A549 (cell line): ENCODE measurements at regions not wholly inside any gene's neighbourhood (a gene's known extent, or its start where the extent isn't known, plus 50 kb on each side); places are given as distances from the start of the nearest gene placed in this dataset.
A peak's percentile ranks its signal among the peaks of the same experiment; 100 is the strongest.

ENCODE experiments used
- ATAC-seq, 2 experiments: fragments of 200-7000 bp in 1 of 2; fragments of >200 bp in 1 of 2; cut with Nextera tagmentation in 1 of 2; cut with Tn5 transposase in 1 of 2; 3 replicates each; pipeline versions ENCODE4 v1.8.0 to v1.9.1; 2018 to 2020; ENCODE audit warnings: mild to moderate bottlenecking in 1 of 2, moderate library complexity in 1 of 2
- CTCF ChIA-PET: fragments of 300-600 bp; sonication (Branson Sonifier 250); formaldehyde crosslinking; extraction: SDS; loops from one replicate; lab custom pipeline; 2021; ENCODE audit warnings: antibody characterized with exemption, inconsistent platforms; lab: Yijun Ruan, JAX
- POLR2A ChIA-PET: fragments of 350-600 bp; formaldehyde crosslinking; extraction: SDS; loops from one replicate; lab custom pipeline; 2021; ENCODE audit warnings: antibody characterized with exemption, inconsistent platforms; lab: Yijun Ruan, JAX
- DNase-seq, 2 experiments: peaks; one replicate each; pipeline versions ENCODE4 v3.0.0 to v3.0.0-alpha.2; 2011 to 2016; ENCODE audit warnings: low read depth in 1 of 2, low spot score in 1 of 2
- FAIRE-seq: peaks from 2 replicates; lab custom pipeline; 2011; peaks lifted over from hg19 to GRCh38; lab: Jason Lieb, UNC
- H3K27ac ChIP-seq, 2 experiments: fragments of >200 bp; sonication (Bioruptor Twin); formaldehyde crosslinking; 3 replicates each; pipeline ENCODE4 v1.5.1; 2016 to 2017
- H3K4me1 ChIP-seq: fragments of >200 bp; sonication (Bioruptor Twin); formaldehyde crosslinking; 3 replicates; pipeline ENCODE4 v1.6.1; 2016
- H3K4me2 ChIP-seq: fragments of >200 bp; sonication (Bioruptor Twin); formaldehyde crosslinking; 3 replicates; pipeline ENCODE4 v1.6.1; 2016
- H3K4me3 ChIP-seq: fragments of >200 bp; sonication (Bioruptor Twin); formaldehyde crosslinking; 3 replicates; pipeline ENCODE4 v1.5.1; 2016
- H3K9me3 ChIP-seq: fragments of >200 bp; sonication (Bioruptor Twin); formaldehyde crosslinking; 3 replicates; pipeline ENCODE4 v1.6.1; 2016
- CEBPB ChIP-seq, 2 experiments: fragments of >200 bp in 1 of 2; sonication (Bioruptor Twin) in 1 of 2; formaldehyde crosslinking in 1 of 2; IDR thresholded peaks; 2 replicates each; pipeline ENCODE4 v1.6.1; 2012 to 2016
- CHD2 ChIP-seq: fragments of 150-350 bp; IDR thresholded peaks from 2 replicates; pipeline ENCODE4 v1.6.1; 2014; ENCODE audit warnings: low read length; ENCODE audit not compliant: partially characterized antibody
- CHD4 ChIP-seq: fragments of 200-600 bp; sonication (generic); IDR thresholded peaks from 2 replicates; pipeline ENCODE4 v1.6.1; 2016; ENCODE audit warnings: antibody characterized with exemption, mild to moderate bottlenecking, borderline replicate concordance
- EHMT2 ChIP-seq: fragments of 200-600 bp; sonication (generic); IDR thresholded peaks from 2 replicates; pipeline ENCODE4 v1.6.1; 2016; ENCODE audit warnings: antibody characterized with exemption, low read depth, mild to moderate bottlenecking, moderate library complexity
- FOSL2 ChIP-seq, 2 experiments: fragments of 450-650 bp in 1 of 2; fragments of >200 bp in 1 of 2; sonication (Bioruptor Twin) in 1 of 2; formaldehyde crosslinking; IDR thresholded peaks; 2 replicates each; pipeline versions ENCODE4 v1.5.0 to v1.6.1; 2016 to 2020; ENCODE audit warnings: mild to moderate bottlenecking in 1 of 2, moderate library complexity in 1 of 2
- FOXS1 ChIP-seq: fragments of 250-450 bp; sonication (Bioruptor Pico); IDR thresholded peaks from 2 replicates; pipeline ENCODE4 v1.5.0; 2020; ENCODE audit warnings: mild to moderate bottlenecking, moderate library complexity
- GATA3 ChIP-seq: IDR thresholded peaks from 2 replicates; pipeline ENCODE4 v1.6.1; 2012; ENCODE audit warnings: borderline replicate concordance
- HDAC2 ChIP-seq: fragments of 200-600 bp; sonication (generic); IDR thresholded peaks from 2 replicates; pipeline ENCODE4 v1.6.1; 2016
- JUN ChIP-seq, 2 experiments: fragments of >200 bp; sonication (Bioruptor Twin); formaldehyde crosslinking; IDR thresholded peaks; 2 replicates in 1 of 2; 3 replicates in 1 of 2; pipeline ENCODE4 v1.6.1; 2016 to 2017
- MAZ ChIP-seq: fragments of 150-350 bp; IDR thresholded peaks from 2 replicates; pipeline ENCODE4 v1.6.1; 2014; ENCODE audit warnings: antibody characterized with exemption, low read depth, low read length, borderline replicate concordance
- NFE2L2 ChIP-seq: fragments of 150-350 bp; conservative IDR thresholded peaks from 2 replicates; pipeline ENCODE4 v1.6.1; 2014; ENCODE audit warnings: low read length
- NPAS2 ChIP-seq: fragments of 250-450 bp; sonication (Bioruptor Pico); IDR thresholded peaks from 2 replicates; pipeline ENCODE4 v1.8.0; 2022; ENCODE audit warnings: mild to moderate bottlenecking, moderate library complexity, borderline replicate concordance
- NR3C1 ChIP-seq: fragments of >200 bp; sonication (Bioruptor Twin); formaldehyde crosslinking; IDR thresholded peaks from 3 replicates; pipeline ENCODE4 v1.6.1; 2017
- PHF8 ChIP-seq: fragments of 200-600 bp; sonication (generic); IDR thresholded peaks from 2 replicates; pipeline ENCODE4 v1.6.1; 2016; ENCODE audit warnings: low read depth, mild to moderate bottlenecking, antibody characterized with exemption, moderate library complexity, borderline replicate concordance
- POLR2A ChIP-seq: IDR thresholded peaks from 2 replicates; pipeline ENCODE4 v1.6.1; 2012; ENCODE audit warnings: mild to moderate bottlenecking, low read length
- RARB ChIP-seq: fragments of 250-450 bp; sonication (Bioruptor Pico); IDR thresholded peaks from 2 replicates; pipeline ENCODE4 v1.8.0; 2021; ENCODE audit warnings: mild to moderate bottlenecking, moderate library complexity
- RCOR1 ChIP-seq: fragments of 150-350 bp; IDR thresholded peaks from 2 replicates; pipeline ENCODE4 v1.6.1; 2014; ENCODE audit warnings: antibody characterized with exemption, low read length, low read depth
- RFX5 ChIP-seq: fragments of 450-650 bp; IDR thresholded peaks from 2 replicates; pipeline ENCODE4 v1.7.1; 2014; ENCODE audit warnings: antibody characterized with exemption, mild to moderate bottlenecking, moderate library complexity
- SMC3 ChIP-seq: fragments of >200 bp; sonication (Bioruptor Twin); formaldehyde crosslinking; IDR thresholded peaks from 3 replicates; pipeline ENCODE4 v1.6.1; 2018; ENCODE audit warnings: inconsistent platforms
- SREBF2 ChIP-seq: fragments of 450-650 bp; IDR thresholded peaks from 2 replicates; pipeline ENCODE4 v1.6.1; 2014; ENCODE audit warnings: mild to moderate bottlenecking, moderate library complexity
- ZC3H11A ChIP-seq: fragments of 450-650 bp; IDR thresholded peaks from 2 replicates; pipeline ENCODE4 v1.6.1; 2014; ENCODE audit warnings: antibody characterized with exemption, mild to moderate bottlenecking
- ZFP36 ChIP-seq: fragments of 450-650 bp; IDR thresholded peaks from 2 replicates; pipeline ENCODE4 v1.6.1; 2014; ENCODE audit warnings: borderline replicate concordance; ENCODE audit not compliant: partially characterized antibody
- ZNF302 ChIP-seq: fragments of 250-450 bp; sonication (Bioruptor Pico); IDR thresholded peaks from 2 replicates; pipeline ENCODE4 v1.9.0; 2021; ENCODE audit warnings: inconsistent platforms, mild to moderate bottlenecking, moderate library complexity
- WGBS: methylation state at CpG from one replicate; pipeline ENCODE4 v1.1.6; 2017; ENCODE audit errors: missing lambda C conversion rate; 5-methylcytosine and 5-hydroxymethylcytosine counted together
- TF ChIP-seq, protein P1 (sequence below): fragments of 450-650 bp; IDR thresholded peaks from 2 replicates; pipeline ENCODE4 v1.6.1; 2014; ENCODE audit warnings: antibody characterized with exemption
- TF ChIP-seq, protein P2 (sequence below): fragments of >200 bp; sonication (Bioruptor Twin); formaldehyde crosslinking; IDR thresholded peaks from 3 replicates; pipeline ENCODE4 v1.5.1; 2016
- TF ChIP-seq, protein P3 (sequence below): IDR thresholded peaks from 2 replicates; pipeline ENCODE4 v1.6.1; 2012; ENCODE audit warnings: low read depth, borderline replicate concordance

DNA sequence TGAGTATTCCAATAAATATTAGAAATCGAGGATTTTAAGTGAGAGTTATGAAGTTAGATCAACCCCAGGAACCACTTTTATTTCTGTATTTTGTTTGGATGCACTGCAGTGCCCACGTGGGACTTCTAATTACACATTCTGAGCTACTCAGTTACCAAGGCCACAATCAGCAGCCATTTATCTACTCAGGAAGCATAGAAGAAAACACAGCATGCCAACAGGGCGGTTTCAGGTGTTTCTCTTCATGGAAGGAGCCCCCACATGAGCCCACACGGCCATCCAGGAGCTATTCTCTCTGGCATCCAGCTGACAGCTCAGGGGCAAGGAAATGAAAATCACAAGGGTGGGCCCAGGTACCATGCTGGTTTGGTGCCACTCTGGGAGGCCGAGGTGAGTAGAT lies 266.5 kb upstream of the MKLN1 start:
- ATAC-seq (no peak), FAIRE-seq (no peak), DNase-seq (no peak)
- CTCF ChIA-PET = interaction anchor here (0.6 to 1.0 kb wide), 4 partner anchors 21 to 378 kb away, joined by 3 to 4 read pairs (median 3); no protein-coding TSS in a partner anchor
- WGBS = 89% methylated on average over 5 of the region's 5 CpGs
- no peak overlapping the region for H3K4me2 ChIP-seq
- TF ChIP-seq RARB (CRISPR knock-in tag) (no peak), POLR2A (no peak), MAZ (no peak), EHMT2 (no peak), SMC3 (no peak), HDAC2 (no peak), RFX5 (no peak), JUN (IDR thresholded peaks at IDR 0.05) (no peak), FOSL2 (IDR thresholded peaks at IDR 0.05) (no peak), FOSL2 (CRISPR knock-in tag; IDR thresholded peaks at IDR 0.05) (no peak), NPAS2 (CRISPR knock-in tag) (no peak), NFE2L2 (no peak)
- TF ChIP-seq, protein P1, sequence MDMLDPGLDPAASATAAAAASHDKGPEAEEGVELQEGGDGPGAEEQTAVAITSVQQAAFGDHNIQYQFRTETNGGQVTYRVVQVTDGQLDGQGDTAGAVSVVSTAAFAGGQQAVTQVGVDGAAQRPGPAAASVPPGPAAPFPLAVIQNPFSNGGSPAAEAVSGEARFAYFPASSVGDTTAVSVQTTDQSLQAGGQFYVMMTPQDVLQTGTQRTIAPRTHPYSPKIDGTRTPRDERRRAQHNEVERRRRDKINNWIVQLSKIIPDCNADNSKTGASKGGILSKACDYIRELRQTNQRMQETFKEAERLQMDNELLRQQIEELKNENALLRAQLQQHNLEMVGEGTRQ = no peak
- no peak overlapping the region for H3K4me3 ChIP-seq
- H3K4me1 ChIP-seq = peaks cover 40% of the 10 kb centered on the region
- POLR2A ChIA-PET = no interaction called here
- no peaks in the 10 kb centered on the region for H3K9me3 ChIP-seq
- H3K27ac ChIP-seq = no peak overlapping the region

DNA sequence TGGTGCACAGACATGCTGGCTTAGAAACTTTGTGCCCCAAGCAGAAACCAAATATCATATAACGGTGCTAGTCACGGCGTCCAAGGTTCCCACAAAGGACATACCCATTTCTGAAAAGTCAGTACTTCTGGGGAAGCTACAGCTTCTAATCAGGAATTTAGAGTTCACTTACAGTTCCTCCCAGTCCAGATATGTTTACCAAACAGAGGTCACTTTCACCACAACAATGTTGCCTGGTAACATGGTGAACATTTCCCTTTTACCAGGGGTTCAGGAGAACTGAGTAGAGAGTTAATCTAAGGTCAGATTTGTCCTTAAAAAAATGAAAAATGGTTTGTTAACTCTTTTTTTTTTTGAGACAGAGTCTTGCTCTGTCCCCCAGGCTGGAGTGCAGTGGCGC lies 265.9 kb upstream of the MKLN1 start:
- Histone ChIP-seq H3K4me2 (no peak overlapping the region), H3K4me3 (no peak overlapping the region), H3K9me3 (no peaks in the 10 kb centered on the region), H3K4me1 (peaks cover 40% of the 10 kb centered on the region), H3K27ac (no peak overlapping the region)
- FAIRE-seq = no peak
- ChIA-PET POLR2A (no interaction called here), CTCF (interaction anchor here (0.6 to 1.2 kb wide), 6 partner anchors 21 to 377 kb away, joined by 3 to 4 read pairs (median 3); no protein-coding TSS in a partner anchor)
- WGBS = 97% methylated on average over 4 of the region's 4 CpGs
- TF ChIP-seq, protein P2, sequence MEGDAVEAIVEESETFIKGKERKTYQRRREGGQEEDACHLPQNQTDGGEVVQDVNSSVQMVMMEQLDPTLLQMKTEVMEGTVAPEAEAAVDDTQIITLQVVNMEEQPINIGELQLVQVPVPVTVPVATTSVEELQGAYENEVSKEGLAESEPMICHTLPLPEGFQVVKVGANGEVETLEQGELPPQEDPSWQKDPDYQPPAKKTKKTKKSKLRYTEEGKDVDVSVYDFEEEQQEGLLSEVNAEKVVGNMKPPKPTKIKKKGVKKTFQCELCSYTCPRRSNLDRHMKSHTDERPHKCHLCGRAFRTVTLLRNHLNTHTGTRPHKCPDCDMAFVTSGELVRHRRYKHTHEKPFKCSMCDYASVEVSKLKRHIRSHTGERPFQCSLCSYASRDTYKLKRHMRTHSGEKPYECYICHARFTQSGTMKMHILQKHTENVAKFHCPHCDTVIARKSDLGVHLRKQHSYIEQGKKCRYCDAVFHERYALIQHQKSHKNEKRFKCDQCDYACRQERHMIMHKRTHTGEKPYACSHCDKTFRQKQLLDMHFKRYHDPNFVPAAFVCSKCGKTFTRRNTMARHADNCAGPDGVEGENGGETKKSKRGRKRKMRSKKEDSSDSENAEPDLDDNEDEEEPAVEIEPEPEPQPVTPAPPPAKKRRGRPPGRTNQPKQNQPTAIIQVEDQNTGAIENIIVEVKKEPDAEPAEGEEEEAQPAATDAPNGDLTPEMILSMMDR = no peak
- TF ChIP-seq NR3C1 (no peak), POLR2A (no peak), ZFP36 (no peak), FOSL2 (IDR thresholded peaks at IDR 0.05) (no peak), FOSL2 (CRISPR knock-in tag; IDR thresholded peaks at IDR 0.05) (no peak), SREBF2 (no peak), HDAC2 (no peak), NFE2L2 (no peak), PHF8 (no peak), ZNF302 (CRISPR knock-in tag) (no peak), CEBPB (IDR thresholded peaks at IDR 0.05) (no peak), GATA3 (no peak), CHD4 (no peak)
- TF ChIP-seq, protein P1 = no peak
- no peak for DNase-seq
- peak in 1 of 2 experiments; percentile 14; a peak in 1 of 6 replicates for ATAC-seq

DNA sequence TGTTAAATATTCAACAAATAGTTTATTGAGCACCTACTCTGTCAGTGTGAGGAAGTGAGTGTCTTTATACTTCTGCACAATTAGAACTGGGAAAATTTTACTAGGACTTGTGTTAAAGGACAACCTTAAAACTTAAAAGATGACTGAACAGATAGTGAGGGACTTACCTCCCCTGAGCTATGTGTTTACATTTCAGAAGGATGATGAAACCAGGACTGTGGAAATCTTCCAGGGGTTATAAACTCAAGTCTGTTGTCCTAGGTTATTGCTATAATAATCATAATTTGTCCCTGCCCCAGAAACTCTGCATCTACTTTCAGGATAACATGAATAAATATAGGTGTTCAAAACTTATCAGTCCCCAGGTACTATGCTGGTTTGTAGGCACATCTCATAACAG lies 261.0 kb upstream of the MKLN1 start:
- no peak for TF ChIP-seq SMC3
- TF ChIP-seq CHD2 = no peak
- no peak for TF ChIP-seq ZFP36
- TF ChIP-seq FOXS1 (CRISPR knock-in tag) = no peak
- TF ChIP-seq RARB (CRISPR knock-in tag) = no peak
- TF ChIP-seq CEBPB (IDR thresholded peaks at IDR 0.05) = peak; percentile 44 to 82
- TF ChIP-seq GATA3 = peak; percentile 34; the same call in 1 of the 2 replicates
- TF ChIP-seq ZC3H11A = no peak
- no peak for TF ChIP-seq NFE2L2
- no peak for TF ChIP-seq RCOR1
- TF ChIP-seq, protein P3, sequence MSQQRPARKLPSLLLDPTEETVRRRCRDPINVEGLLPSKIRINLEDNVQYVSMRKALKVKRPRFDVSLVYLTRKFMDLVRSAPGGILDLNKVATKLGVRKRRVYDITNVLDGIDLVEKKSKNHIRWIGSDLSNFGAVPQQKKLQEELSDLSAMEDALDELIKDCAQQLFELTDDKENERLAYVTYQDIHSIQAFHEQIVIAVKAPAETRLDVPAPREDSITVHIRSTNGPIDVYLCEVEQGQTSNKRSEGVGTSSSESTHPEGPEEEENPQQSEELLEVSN = no peak
- peaks cover 54% of the 10 kb centered on the region for H3K4me1 ChIP-seq
- POLR2A ChIA-PET = no interaction called here
- CTCF ChIA-PET = interaction anchor here (1.3 to 2.3 kb wide), 2 partner anchors 26 to 170 kb away, joined by 5 to 6 read pairs; no protein-coding TSS in a partner anchor
- H3K4me2 ChIP-seq = peak overlapping the region; percentile 58
- no peaks in the 10 kb centered on the region for H3K9me3 ChIP-seq
- H3K27ac ChIP-seq = peak overlapping the region; percentile 32 to 76
- no peak overlapping the region for H3K4me3 ChIP-seq
- ATAC-seq (peak; percentile 12 to 16; a peak in 3 of 6 replicates), DNase-seq (peak in 1 of 2 experiments; percentile 36), FAIRE-seq (no peak)
